Gastrocnemius medialis (tissue), 4 donors: ENCODE measurements at regions not wholly inside any gene's neighbourhood (a gene's known extent, or its start where the extent isn't known, plus 50 kb on each side); places are given as distances from the start of the nearest gene placed in this dataset.

Source experiments
- POLR2A ChIP-seq, 2 donors: fragments of 450-650 bp; IDR thresholded peaks; one replicate each; pipeline ENCODE4 v1.6.1; 2017; ENCODE audit warnings: antibody characterized with exemption in 2 of 2, mild to moderate bottlenecking in 2 of 2, moderate library complexity in 2 of 2
- TF ChIP-seq, protein P1 (sequence below), 5 experiments: fragments of 450-650 bp in 3 of 5; fragments of 200-600 bp in 2 of 5; sonication (generic) in 2 of 5; IDR thresholded peaks in 4 of 5; conservative IDR thresholded peaks in 1 of 5; 1 replicate in 4 of 5; 2 replicates in 1 of 5; pipeline ENCODE4 v1.5.1; 2016 to 2019; ENCODE audit warnings: antibody characterized with exemption in 5 of 5, mild to moderate bottlenecking in 3 of 5, moderate library complexity in 3 of 5

DNA sequence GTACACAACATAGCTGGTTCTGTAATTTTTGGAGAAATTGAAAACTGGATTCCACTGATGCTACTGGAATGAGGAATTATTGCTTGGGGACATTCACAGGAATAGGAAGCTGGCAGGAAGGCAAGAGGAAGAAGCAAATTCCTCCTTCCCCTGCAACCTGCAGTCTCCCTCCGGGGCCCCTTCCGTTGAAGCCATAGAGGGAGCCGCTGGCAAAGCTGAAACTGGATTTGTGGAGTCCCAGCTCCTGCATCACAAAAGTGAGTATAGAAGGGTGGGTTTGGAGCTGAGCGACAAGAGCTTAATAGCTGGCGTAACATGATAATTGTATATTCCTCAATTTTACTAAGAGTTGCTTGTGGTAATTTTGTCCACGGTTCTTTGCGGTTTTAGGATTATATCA, 190.8 kb downstream of the ADRA2A start:
- TF ChIP-seq, protein P1, sequence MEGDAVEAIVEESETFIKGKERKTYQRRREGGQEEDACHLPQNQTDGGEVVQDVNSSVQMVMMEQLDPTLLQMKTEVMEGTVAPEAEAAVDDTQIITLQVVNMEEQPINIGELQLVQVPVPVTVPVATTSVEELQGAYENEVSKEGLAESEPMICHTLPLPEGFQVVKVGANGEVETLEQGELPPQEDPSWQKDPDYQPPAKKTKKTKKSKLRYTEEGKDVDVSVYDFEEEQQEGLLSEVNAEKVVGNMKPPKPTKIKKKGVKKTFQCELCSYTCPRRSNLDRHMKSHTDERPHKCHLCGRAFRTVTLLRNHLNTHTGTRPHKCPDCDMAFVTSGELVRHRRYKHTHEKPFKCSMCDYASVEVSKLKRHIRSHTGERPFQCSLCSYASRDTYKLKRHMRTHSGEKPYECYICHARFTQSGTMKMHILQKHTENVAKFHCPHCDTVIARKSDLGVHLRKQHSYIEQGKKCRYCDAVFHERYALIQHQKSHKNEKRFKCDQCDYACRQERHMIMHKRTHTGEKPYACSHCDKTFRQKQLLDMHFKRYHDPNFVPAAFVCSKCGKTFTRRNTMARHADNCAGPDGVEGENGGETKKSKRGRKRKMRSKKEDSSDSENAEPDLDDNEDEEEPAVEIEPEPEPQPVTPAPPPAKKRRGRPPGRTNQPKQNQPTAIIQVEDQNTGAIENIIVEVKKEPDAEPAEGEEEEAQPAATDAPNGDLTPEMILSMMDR (IDR thresholded peaks at IDR 0.05 in 4 of 5, conservative IDR thresholded peaks at IDR 0.05 in 1 of 5), result no peak
- no peak for TF ChIP-seq POLR2A (IDR thresholded peaks at IDR 0.05)
